ENCODE measurements at regions not wholly inside any gene's neighbourhood (a gene's known extent, or its start where the extent isn't known, plus 50 kb on each side); places are given as distances from the start of the nearest gene placed in this dataset.

GRCh38 chr7:106180721-106181120 is 68.6 kb upstream of the SYPL1 start:
- H2BK12ac ChIP-seq (ENCODE audit: low read depth, low read length), result no peak overlapping the region
- H3K27me3 ChIP-seq (replicated peaks in 1 of 4; ENCODE audit: control insufficient read depth in 3 of 4, extremely low read depth in 1 of 4, insufficient read depth in 3 of 4, low read length in 3 of 4), result no peaks in the 10 kb centered on the region
- H4K5ac ChIP-seq (ENCODE audit: insufficient read length, low read depth, low read length), result no peak overlapping the region
- no peak overlapping the region for H4K91ac ChIP-seq (replicated peaks; ENCODE audit: insufficient read length, low read length)
- no peak overlapping the region for H3K27ac ChIP-seq (ENCODE audit: low read depth, low read length)
- no peak overlapping the region for H3K4ac ChIP-seq (replicated peaks; ENCODE audit: insufficient read length, low read depth, low read length)
- DNase-seq (ENCODE audit: low read depth in 1 of 2, low spot score in 2 of 2), result no peak
- no peaks in the 10 kb centered on the region for H3K9me3 ChIP-seq (ENCODE audit: insufficient read depth in 2 of 2, low read depth in 1 of 2, low read length in 1 of 2)
- H3K4me3 ChIP-seq (ENCODE audit: extremely low read depth in 1 of 4, insufficient read depth in 2 of 4, low read depth in 3 of 4, low read length in 4 of 4), result no peak overlapping the region
- ChIA-PET POLR2A (ENCODE audit: partially characterized antibody) (no interaction called here), CTCF (ENCODE audit: partially characterized antibody) (interaction anchor here (1.3 to 1.6 kb wide), 2 partner anchors 280 to 282 kb away, joined by 5 to 6 read pairs; no protein-coding TSS in a partner anchor)
- 88% methylated on average over 7 of the region's 7 CpGs; no CpG with 5 or more reads in 1 of the 2 experiments for WGBS, 2 experiments (ENCODE audit: extremely low coverage in 1 of 2, insufficient coverage in 1 of 2, insufficient read length in 1 of 2, insufficient replicate concordance in 2 of 2, low coverage in 1 of 2, low lambda C conversion rate in 2 of 2, missing lambda C conversion rate in 1 of 2)
- H2BK15ac ChIP-seq (ENCODE audit: low read length), result no peak overlapping the region
- no peak overlapping the region for H2BK20ac ChIP-seq (ENCODE audit: low read length)
- H3K79me1 ChIP-seq (ENCODE audit: low read depth, low read length), result no peaks in the 10 kb centered on the region
- peaks cover 0 to 5% (median 1%) of the 10 kb centered on the region in 4 experiments; a peak in 2 of 7 replicates for H3K4me1 ChIP-seq (replicated peaks in 1 of 4; ENCODE audit: control insufficient read depth in 3 of 4, insufficient read depth in 4 of 4, low read length in 3 of 4)
- H3K4me2 ChIP-seq (ENCODE audit: insufficient read depth in 1 of 2, low read depth in 2 of 2, low read length in 2 of 2), result no peak overlapping the region
- no peak overlapping the region for H3K18ac ChIP-seq (ENCODE audit: extremely low read depth, low read length)
- H4K20me1 ChIP-seq (replicated peaks in 1 of 2; ENCODE audit: control insufficient read depth in 1 of 2, insufficient read depth in 2 of 2, low read length in 2 of 2), result no peaks in the 10 kb centered on the region
- no peak overlapping the region for H3K14ac ChIP-seq (ENCODE audit: insufficient read length)
- H2AFZ ChIP-seq (ENCODE audit: low read length), result no peak overlapping the region
- H2AK5ac ChIP-seq (ENCODE audit: low read depth, low read length), result no peak overlapping the region
- no peak overlapping the region; the same call in 1 of the 2 replicates for H4K8ac ChIP-seq (ENCODE audit: extremely low read depth, insufficient read depth, low read length)
- no peaks in the 10 kb centered on the region for H3K23me2 ChIP-seq (ENCODE audit: low read depth, low read length)
- no peak overlapping the region for H3K9ac ChIP-seq (replicated peaks in 1 of 4; ENCODE audit: extremely low read depth in 1 of 4, low read depth in 3 of 4, low read length in 3 of 4)
- no peak overlapping the region for H3K23ac ChIP-seq (ENCODE audit: insufficient read length)
- no peaks in the 10 kb centered on the region for H3K79me2 ChIP-seq (ENCODE audit: control insufficient read depth in 1 of 2, insufficient read depth in 2 of 2, low read length in 2 of 2)
- H2BK120ac ChIP-seq (replicated peaks; ENCODE audit: low read depth, low read length), result no peak overlapping the region
- no peak for FAIRE-seq
- no peaks in the 10 kb centered on the region for H3K36me3 ChIP-seq (ENCODE audit: control insufficient read depth in 2 of 4, insufficient read depth in 4 of 4, low read length in 3 of 4)
- no peak overlapping the region for H3K56ac ChIP-seq (replicated peaks; ENCODE audit: insufficient read length, low read depth, low read length)
- no peak for TF ChIP-seq CHD2 (IDR thresholded peaks at IDR 0.05; ENCODE audit: low read length)
- TF ChIP-seq SAP30 (IDR thresholded peaks at IDR 0.05; ENCODE audit: insufficient read depth, insufficient replicate concordance, low read length), result no peak
- no peak for TF ChIP-seq HDAC2 (IDR thresholded peaks at IDR 0.05; ENCODE audit: borderline replicate concordance in 1 of 2, low read depth in 2 of 2, low read length in 2 of 2)
- TF ChIP-seq GTF2F1 (IDR thresholded peaks at IDR 0.05; ENCODE audit: borderline replicate concordance, low read depth, low read length), result no peak
- TF ChIP-seq ATF2 (IDR thresholded peaks at IDR 0.05; ENCODE audit: low read length), result no peak
- TF ChIP-seq TAF7 (optimal IDR thresholded peaks at IDR 0.05; ENCODE audit: borderline replicate concordance, low read depth, low read length), result no peak
- TF ChIP-seq SIX5 (IDR thresholded peaks at IDR 0.05; ENCODE audit: low read depth, low read length), result no peak
- TF ChIP-seq NRF1 (IDR thresholded peaks at IDR 0.05; ENCODE audit: low read depth, low read length), result no peak
- no peak overlapping the region for H2BK5ac ChIP-seq (ENCODE audit: low read depth, low read length)

Data from H1 (cell line).